Spinal cord (tissue), 9 donors: ENCODE measurements at regions not wholly inside any gene's neighbourhood (a gene's known extent, or its start where the extent isn't known, plus 50 kb on each side); places are given as distances from the start of the nearest gene placed in this dataset.

Experiments
- DNase-seq, 6 donors: peaks; one replicate each; pipeline versions ENCODE4 v3.0.0 to v3.0.0-alpha.2; 2013 to 2015; ENCODE audit warnings: low spot score in 6 of 6, low read depth in 4 of 6
- H3K27ac ChIP-seq: one replicate; pipeline ENCODE4 v1.5.1; 2013; ENCODE audit warnings: low read depth, low read length, control low read depth
- H3K27me3 ChIP-seq: one replicate; pipeline ENCODE4 v1.6.1; 2013; ENCODE audit warnings: low read length; ENCODE audit not compliant: control insufficient read depth, insufficient read depth
- H3K36me3 ChIP-seq: one replicate; pipeline ENCODE4 v1.6.1; 2013; ENCODE audit warnings: low read length; ENCODE audit not compliant: control insufficient read depth, insufficient read depth
- H3K4me1 ChIP-seq: one replicate; pipeline ENCODE4 v1.6.1; 2013; ENCODE audit warnings: low read length; ENCODE audit not compliant: control insufficient read depth, insufficient read depth
- H3K4me3 ChIP-seq: one replicate; pipeline ENCODE4 v1.5.1; 2013; ENCODE audit warnings: low read depth, low read length, control low read depth
- H3K9me3 ChIP-seq: one replicate; pipeline ENCODE4 v1.6.1; 2013; ENCODE audit warnings: low read length; ENCODE audit not compliant: control insufficient read depth, insufficient read depth
- WGBS: methylation state at CpG from one replicate; pipeline ENCODE4 v1.1.5; 2013; ENCODE audit warnings: missing lambda C conversion rate; ENCODE audit not compliant: insufficient coverage; 5-methylcytosine and 5-hydroxymethylcytosine counted together
- donor health status: healthy.

DNA sequence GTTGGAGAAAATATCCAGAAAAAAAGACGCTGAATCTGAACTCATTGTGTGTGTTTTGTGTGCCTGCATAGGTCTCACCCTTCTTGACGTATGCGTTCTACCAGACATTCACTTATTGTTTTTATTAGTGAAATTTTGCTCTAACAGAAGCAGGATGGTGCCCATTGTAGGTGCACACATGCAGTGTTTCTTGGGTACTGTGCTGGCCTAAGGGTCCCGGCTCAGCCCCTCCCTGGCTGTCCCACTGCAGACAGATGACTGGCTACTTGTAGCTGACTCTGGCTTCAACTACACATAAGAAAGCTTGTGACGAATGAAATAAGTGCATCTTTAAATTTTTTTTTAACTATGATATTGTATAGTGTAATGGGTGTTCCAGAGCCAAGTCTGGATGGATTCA is 227.0 kb downstream of the CBLN1 start:
- H3K27me3 ChIP-seq: no peaks in the 10 kb centered on the region
- peaks cover 6% of the 10 kb centered on the region for H3K4me1 ChIP-seq
- DNase-seq: no peak
- no peak overlapping the region for H3K4me3 ChIP-seq
- WGBS: 93% methylated on average over 2 of the region's 5 CpGs
- H3K27ac ChIP-seq: no peak overlapping the region
- no peaks in the 10 kb centered on the region for H3K36me3 ChIP-seq
- no peaks in the 10 kb centered on the region for H3K9me3 ChIP-seq

DNA sequence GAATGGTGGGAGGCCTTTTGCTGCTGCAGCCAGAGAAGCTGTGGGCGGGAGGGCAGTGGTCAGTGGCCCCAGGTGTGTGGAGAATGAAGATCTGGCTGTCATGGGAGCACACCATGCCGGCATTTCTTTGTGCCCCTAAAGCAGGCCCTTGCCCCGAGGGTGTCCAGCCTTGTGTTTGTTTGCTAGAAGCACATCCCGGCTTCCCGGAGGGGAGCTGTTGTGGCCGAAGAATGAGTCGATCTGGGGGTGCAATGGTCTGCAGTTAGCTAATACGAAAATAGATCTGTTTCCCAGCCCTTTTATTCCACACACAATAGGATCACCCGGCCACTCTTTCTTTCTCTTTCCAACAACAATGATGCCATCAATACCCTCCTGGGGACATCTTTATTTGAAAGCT is 228.8 kb downstream of the CBLN1 start:
- no peak overlapping the region for H3K27ac ChIP-seq
- WGBS: 59% methylated on average over 3 of the region's 9 CpGs
- H3K9me3 ChIP-seq: no peaks in the 10 kb centered on the region
- H3K27me3 ChIP-seq: no peaks in the 10 kb centered on the region
- H3K36me3 ChIP-seq: no peaks in the 10 kb centered on the region
- DNase-seq: no peak
- no peak overlapping the region for H3K4me3 ChIP-seq
- peaks cover 3% of the 10 kb centered on the region for H3K4me1 ChIP-seq

DNA sequence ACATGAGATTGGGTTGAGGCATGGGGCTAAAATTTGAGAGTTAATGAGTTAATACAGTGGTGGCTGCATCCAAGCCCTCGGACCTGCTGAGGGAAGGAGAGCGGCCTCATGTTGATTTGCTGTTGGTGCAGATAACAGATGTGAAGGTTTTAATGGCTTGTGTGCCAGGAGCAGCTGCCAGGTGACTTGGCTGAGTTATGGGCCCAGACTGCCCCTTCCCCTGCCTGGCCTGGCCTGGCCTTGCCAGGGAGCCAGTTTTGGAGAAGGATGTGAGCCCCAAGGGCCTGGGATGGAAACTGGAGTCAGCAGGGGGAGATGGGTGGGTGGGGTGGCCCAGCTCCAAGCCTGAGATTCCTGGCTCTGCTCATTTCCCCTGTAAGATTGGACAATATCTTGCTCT is 230.1 kb downstream of the CBLN1 start:
- Histone ChIP-seq H3K36me3 (no peaks in the 10 kb centered on the region), H3K4me3 (no peak overlapping the region), H3K4me1 (peaks cover 2% of the 10 kb centered on the region), H3K27me3 (no peaks in the 10 kb centered on the region), H3K9me3 (no peaks in the 10 kb centered on the region), H3K27ac (no peak overlapping the region)
- 44% methylated on average over 2 of the region's 2 CpGs for WGBS
- no peak for DNase-seq

DNA sequence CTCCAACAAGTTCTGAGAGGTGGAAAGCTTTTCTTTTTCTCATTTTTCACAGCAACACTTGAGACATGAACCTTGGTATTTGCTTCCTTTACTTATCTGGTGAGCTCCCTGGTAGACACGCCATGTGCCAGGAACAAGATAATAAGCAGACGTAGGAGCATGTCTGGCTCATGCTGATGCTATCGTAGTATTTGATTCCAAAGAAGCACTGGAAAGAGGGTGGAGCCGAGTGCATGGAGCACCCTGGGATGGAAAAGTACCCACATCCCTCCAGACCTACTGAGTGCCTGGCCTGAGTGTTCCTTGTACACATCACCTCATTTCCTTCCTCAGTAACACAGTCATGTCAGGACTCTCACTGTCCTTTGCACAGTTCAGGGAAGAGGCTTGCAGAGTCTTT is 231.0 kb downstream of the CBLN1 start:
- no peak overlapping the region for H3K4me3 ChIP-seq
- WGBS: 88% methylated on average over 4 of the region's 4 CpGs
- H3K9me3 ChIP-seq: no peaks in the 10 kb centered on the region
- H3K4me1 ChIP-seq: peaks cover 2% of the 10 kb centered on the region
- H3K27ac ChIP-seq: no peak overlapping the region
- no peak for DNase-seq
- H3K36me3 ChIP-seq: no peaks in the 10 kb centered on the region
- no peaks in the 10 kb centered on the region for H3K27me3 ChIP-seq

DNA sequence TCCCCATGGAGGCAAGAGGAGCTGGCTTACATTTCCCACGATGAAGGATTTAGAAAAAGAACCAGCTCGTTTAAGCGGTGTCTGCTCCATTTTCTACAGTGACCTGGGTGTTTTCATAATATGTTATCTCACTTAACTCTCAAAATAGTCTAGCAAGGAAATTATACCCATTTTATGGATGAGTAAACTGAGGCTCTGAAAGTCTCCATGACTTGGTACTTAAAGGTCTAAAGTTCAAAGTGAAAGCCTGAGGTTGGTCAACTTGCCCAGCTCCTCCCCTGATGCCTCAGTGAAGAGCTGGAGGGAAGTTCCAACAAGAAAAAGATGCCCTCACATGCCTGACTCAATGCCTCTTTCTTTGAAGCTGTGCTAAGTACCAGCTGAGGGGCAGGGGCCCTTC is 232.0 kb downstream of the CBLN1 start:
- no CpG with 5 or more reads among the region's 3 CpGs for WGBS
- H3K4me1 ChIP-seq: peaks cover 2% of the 10 kb centered on the region
- no peak overlapping the region for H3K27ac ChIP-seq

DNA sequence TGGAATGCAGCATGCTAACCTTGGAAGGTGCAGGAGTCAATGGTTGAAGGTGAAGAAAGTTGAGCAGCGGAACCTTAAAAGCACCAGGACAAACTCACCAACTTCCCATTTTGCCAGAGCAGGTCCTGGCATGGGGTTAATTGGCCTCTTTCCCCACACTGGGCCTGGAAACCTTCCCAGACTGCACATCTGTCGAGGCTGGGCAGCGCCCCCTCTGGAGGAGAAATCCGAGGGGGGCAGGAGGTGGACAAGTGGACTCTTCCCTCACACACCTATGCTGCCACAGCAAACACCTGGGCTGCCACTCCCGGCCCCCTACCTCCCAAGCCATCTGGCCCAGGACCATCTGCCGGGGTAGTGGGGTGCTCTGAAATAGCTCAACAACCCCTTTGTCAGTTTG is 232.4 kb downstream of the CBLN1 start:
- Histone ChIP-seq H3K4me1 (peaks cover 2% of the 10 kb centered on the region), H3K9me3 (no peaks in the 10 kb centered on the region), H3K4me3 (no peak overlapping the region), H3K27ac (no peak overlapping the region), H3K36me3 (no peaks in the 10 kb centered on the region), H3K27me3 (no peaks in the 10 kb centered on the region)
- WGBS: 56% methylated on average over 4 of the region's 6 CpGs
- no peak for DNase-seq

More for the DNA sequence above, 232.0 kb downstream of the CBLN1 start:
- Histone ChIP-seq H3K9me3 (no peaks in the 10 kb centered on the region), H3K27me3 (no peaks in the 10 kb centered on the region), H3K4me3 (no peak overlapping the region), H3K36me3 (no peaks in the 10 kb centered on the region)
- DNase-seq: no peak

DNA sequence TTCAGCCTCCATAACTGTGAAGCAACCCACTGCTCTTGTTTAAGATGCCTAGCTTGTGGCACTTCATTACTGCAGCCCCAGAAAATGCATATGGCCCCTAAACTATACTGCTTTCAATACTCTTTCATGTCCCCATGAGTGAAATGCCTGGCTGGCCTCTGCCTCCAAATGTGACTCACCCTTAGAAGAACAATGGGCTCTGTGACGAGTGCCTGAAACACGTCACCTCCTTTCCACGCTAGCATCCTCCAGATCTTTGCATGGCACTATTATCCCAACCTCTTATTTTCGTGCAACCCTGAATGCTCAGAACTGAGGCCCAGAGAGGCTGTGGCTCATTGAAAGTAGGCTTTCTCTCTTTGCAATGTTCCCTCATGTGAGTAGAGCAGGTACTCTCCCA is 233.1 kb downstream of the CBLN1 start:
- no peak for DNase-seq
- peaks cover 2% of the 10 kb centered on the region for H3K4me1 ChIP-seq
- no peaks in the 10 kb centered on the region for H3K9me3 ChIP-seq
- no peak overlapping the region for H3K27ac ChIP-seq
- H3K4me3 ChIP-seq: no peak overlapping the region
- H3K27me3 ChIP-seq: no peaks in the 10 kb centered on the region
- no peaks in the 10 kb centered on the region for H3K36me3 ChIP-seq
- WGBS: 75% methylated on average over 4 of the region's 4 CpGs

DNA sequence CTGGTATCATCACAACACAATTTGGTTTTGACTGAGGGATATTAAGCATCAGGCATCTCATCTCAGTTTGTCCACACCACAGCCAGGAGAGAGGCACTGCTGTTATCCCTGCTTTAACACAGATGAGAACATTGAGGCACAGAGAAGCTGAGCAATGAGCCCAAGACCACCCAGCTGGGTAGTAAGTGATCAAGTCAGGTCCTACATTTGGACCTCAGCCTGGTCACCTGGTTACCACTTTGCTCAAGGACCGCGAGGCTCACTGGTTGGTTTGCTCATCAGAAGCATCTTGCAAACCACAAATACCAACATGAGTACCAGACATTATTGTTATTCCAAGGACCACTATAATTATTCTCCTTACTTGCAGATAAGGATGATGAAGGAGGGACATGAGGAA is 245.5 kb downstream of the CBLN1 start:
- no peak for DNase-seq
- Histone ChIP-seq H3K4me1 (no peaks in the 10 kb centered on the region), H3K4me3 (no peak overlapping the region), H3K27ac (no peak overlapping the region), H3K36me3 (no peaks in the 10 kb centered on the region), H3K9me3 (no peaks in the 10 kb centered on the region), H3K27me3 (no peaks in the 10 kb centered on the region)
- no CpG with 5 or more reads among the region's 2 CpGs for WGBS

DNA sequence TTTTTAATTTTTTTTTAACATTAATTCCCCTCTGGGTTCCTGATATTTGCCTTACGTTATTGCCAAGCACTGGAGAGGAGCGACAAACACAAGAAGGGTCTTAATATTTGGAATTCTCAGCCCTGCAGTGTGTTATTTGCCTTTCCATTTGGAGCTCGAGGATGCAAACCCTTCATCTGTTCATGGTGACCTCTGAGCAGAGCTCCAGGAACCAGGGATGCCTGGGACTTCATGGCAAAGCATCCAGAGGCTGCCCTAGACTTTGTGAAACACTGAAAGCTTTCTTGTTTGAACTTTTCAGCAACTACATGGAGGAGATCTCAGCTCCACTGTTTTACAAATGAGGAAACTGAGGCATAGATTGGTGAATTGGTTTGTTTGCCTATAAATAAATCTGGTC is 254.2 kb downstream of the CBLN1 start:
- H3K4me1 ChIP-seq: peaks cover 8% of the 10 kb centered on the region
- WGBS: 83% methylated on average over 3 of the region's 3 CpGs
- DNase-seq: no peak
- no peaks in the 10 kb centered on the region for H3K36me3 ChIP-seq
- no peaks in the 10 kb centered on the region for H3K27me3 ChIP-seq
- no peak overlapping the region for H3K4me3 ChIP-seq
- no peak overlapping the region for H3K27ac ChIP-seq
- H3K9me3 ChIP-seq: no peaks in the 10 kb centered on the region

DNA sequence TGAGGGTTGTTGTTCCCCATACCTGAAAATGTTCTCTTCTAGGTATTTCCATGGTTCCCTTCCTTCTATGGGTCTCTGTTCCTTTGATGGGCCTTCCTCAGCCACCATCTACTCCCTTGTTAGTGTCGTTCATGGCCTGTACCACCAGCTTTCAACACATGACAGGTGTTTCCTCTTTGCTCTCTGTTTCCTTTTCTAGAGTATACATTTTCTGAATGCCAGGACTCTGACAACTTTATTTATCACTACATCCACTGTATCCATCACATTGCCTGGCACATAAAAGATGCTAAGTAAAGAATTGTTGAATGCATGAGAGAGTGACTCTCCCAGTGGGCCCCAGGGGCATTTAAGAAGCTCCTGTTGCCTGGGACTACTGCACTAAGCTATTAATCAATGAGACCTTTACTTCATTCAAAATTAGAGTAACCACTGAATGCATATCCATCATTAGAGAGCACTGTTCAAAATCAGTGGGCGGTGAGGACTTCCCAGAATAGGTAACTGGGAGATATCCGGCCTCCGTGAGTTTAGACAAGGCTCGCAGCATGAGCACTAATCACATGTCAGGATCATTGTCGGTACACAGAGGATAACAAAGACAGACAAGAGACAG is 255.0 kb downstream of the CBLN1 start:
- no peaks in the 10 kb centered on the region for H3K36me3 ChIP-seq
- WGBS: 83% methylated on average over 2 of the region's 6 CpGs
- no peaks in the 10 kb centered on the region for H3K27me3 ChIP-seq
- no peaks in the 10 kb centered on the region for H3K9me3 ChIP-seq
- no peak overlapping the region for H3K4me3 ChIP-seq
- no peak overlapping the region for H3K27ac ChIP-seq
- no peak for DNase-seq
- H3K4me1 ChIP-seq: peaks cover 8% of the 10 kb centered on the region
